Activated T-cell treated with anti-CD3 and anti-CD28 coated beads, Interleukin-2, amount 50 U/mL, for 72 hours (primary cell): ENCODE measurements at regions not wholly inside any gene's neighbourhood (a gene's known extent, or its start where the extent isn't known, plus 50 kb on each side); places are given as distances from the start of the nearest gene placed in this dataset.

Experiments
- ATAC-seq, 2 donors: fragments of 150-1000 bp; cut with Tn5 transposase; replicated peaks in 1 of 2; 2 replicates each; pipeline ENCODE4 v1.10.0; 2021; ENCODE audit warnings: moderate library complexity in 2 of 2, mild to moderate bottlenecking in 1 of 2
- DNase-seq, 2 donors: peaks; one replicate each; pipeline ENCODE4 v3.0.0; 2021 to 2022; ENCODE audit warnings: mixed read lengths in 1 of 2
- H3K27ac Mint-ChIP-seq: one replicate; pipeline ENCODE4 v1.8.0; 2022; ENCODE audit warnings: mild to moderate bottlenecking, moderate library complexity, mixed read lengths
- H3K27me3 Mint-ChIP-seq: one replicate; pipeline ENCODE4 v1.8.0; 2022; ENCODE audit warnings: low read depth, mixed read lengths
- H3K36me3 Mint-ChIP-seq, 2 donors: one replicate each; pipeline ENCODE4 v1.8.0; 2022; ENCODE audit warnings: mixed read lengths in 2 of 2, mild to moderate bottlenecking in 1 of 2; ENCODE audit not compliant: insufficient read depth in 2 of 2
- H3K4me1 Mint-ChIP-seq: one replicate; pipeline ENCODE4 v1.8.0; 2022; ENCODE audit warnings: low read depth, mixed read lengths
- H3K4me3 Mint-ChIP-seq, 2 donors: one replicate each; pipeline ENCODE4 v1.8.0; 2022; ENCODE audit warnings: mild to moderate bottlenecking in 2 of 2, mixed read lengths in 2 of 2, moderate library complexity in 2 of 2
- H3K9me3 Mint-ChIP-seq, 2 donors: one replicate each; pipeline ENCODE4 v1.8.0; 2022; ENCODE audit warnings: mixed read lengths in 2 of 2

GRCh38 chr22:20637750-20638506 is 130.5 kb downstream of the MED15 start:
- Mint-ChIP-seq H3K27ac (no peak overlapping the region), H3K4me3 (no peak overlapping the region), H3K4me1 (peaks cover 6% of the 10 kb centered on the region), H3K36me3 (no peaks in the 10 kb centered on the region), H3K9me3 (peaks cover 2 to 4% of the 10 kb centered on the region in 2 donors), H3K27me3 (peaks cover 31% of the 10 kb centered on the region)
- ATAC-seq (peak; percentile 60 to 78), DNase-seq (peak in 1 of 2 donors; percentile 5)

DNA sequence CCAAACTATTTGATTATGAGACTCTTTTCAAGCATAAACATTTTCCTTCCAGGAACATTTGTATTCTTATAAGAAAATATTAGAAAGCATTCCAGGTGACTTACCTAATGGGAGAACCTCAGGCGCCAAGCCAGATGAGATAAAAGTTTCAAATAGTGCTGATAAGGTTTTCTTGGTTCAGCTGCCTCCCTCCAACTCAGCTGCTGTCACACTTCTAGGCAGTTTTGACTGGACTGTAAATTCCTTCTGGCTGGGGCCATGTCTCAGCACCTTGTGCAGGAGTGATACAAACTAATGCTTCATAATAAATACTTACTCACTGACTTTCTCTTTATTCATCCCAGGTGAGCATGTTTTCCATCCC is 131.1 kb downstream of the MED15 start:
- no peak overlapping the region for H3K4me3 Mint-ChIP-seq
- no peak for DNase-seq
- H3K27me3 Mint-ChIP-seq: peaks cover 31% of the 10 kb centered on the region
- H3K4me1 Mint-ChIP-seq: peaks cover 6% of the 10 kb centered on the region
- H3K27ac Mint-ChIP-seq: no peak overlapping the region
- peaks cover 2 to 4% of the 10 kb centered on the region in 2 donors for H3K9me3 Mint-ChIP-seq
- no peaks in the 10 kb centered on the region for H3K36me3 Mint-ChIP-seq
- no peak for ATAC-seq

- DNase-seq (no peak), ATAC-seq (no peak)
- H3K4me1 Mint-ChIP-seq: peaks cover 6% of the 10 kb centered on the region
- no peaks in the 10 kb centered on the region for H3K36me3 Mint-ChIP-seq
- H3K4me3 Mint-ChIP-seq: no peak overlapping the region
- H3K27ac Mint-ChIP-seq: no peak overlapping the region
- peaks cover 2 to 4% of the 10 kb centered on the region in 2 donors for H3K9me3 Mint-ChIP-seq
- peaks cover 35% of the 10 kb centered on the region for H3K27me3 Mint-ChIP-seq
Measured at GRCh38 chr22:20639343-20639742, 131.9 kb downstream of the MED15 start.

DNA sequence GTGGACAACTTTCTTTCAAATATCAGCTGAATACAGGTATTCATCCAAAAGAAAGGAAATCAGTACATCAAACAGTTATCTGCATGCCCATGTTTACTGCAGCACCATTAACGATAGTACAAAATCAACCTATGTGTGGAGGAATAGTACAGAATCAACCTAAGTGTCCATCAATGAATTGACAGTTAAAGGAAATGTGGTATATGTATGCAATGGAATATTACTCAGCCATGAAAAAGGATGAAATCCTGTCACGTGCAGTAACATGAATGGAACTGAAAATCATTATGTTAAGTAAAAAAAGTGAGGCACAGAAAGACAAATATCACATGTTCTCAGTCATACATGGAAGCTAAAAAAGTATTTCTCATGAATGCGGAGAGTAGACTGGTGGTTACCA is 132.3 kb downstream of the MED15 start:
- peaks cover 2 to 4% of the 10 kb centered on the region in 2 donors for H3K9me3 Mint-ChIP-seq
- H3K4me1 Mint-ChIP-seq: peaks cover 6% of the 10 kb centered on the region
- H3K36me3 Mint-ChIP-seq: no peaks in the 10 kb centered on the region
- DNase-seq (no peak), ATAC-seq (no peak)
- no peak overlapping the region for H3K27ac Mint-ChIP-seq
- peaks cover 35% of the 10 kb centered on the region for H3K27me3 Mint-ChIP-seq
- H3K4me3 Mint-ChIP-seq: no peak overlapping the region

DNA sequence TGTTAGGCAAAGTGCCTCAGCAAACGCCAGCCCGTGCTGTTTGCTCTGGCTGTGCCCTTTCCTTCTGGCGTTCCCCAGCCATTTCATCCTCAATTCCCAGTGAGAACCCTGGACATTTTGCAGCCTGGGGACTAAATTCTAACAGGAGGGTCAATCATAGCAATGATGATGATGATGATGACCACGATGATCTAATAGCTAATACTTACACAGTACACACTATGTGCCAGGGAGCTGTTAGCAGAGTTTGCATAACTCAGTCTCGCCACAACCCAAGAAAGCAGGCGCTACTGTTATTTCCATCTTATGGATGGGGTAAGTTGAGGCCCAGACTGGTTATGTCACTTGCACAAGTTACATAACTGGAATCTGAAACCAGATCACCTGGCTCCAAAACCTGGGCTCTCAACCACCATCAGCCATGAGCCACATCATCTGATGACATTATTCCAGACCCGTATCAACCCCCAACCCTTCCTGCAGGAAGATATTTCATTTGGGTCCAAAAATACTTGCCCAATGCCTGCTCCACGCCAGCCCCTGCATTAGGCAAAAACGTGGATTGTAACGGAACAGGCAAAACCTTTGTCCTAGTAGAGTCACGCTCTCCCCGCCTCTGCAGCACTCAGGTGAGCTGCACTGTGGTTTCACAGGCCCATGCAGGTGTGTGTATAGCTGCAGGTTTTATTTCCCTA is 132.6 kb upstream of the SERPIND1 start:
- no peak for ATAC-seq
- Mint-ChIP-seq H3K36me3 (no peaks in the 10 kb centered on the region), H3K27ac (no peak overlapping the region), H3K4me1 (peaks cover 6% of the 10 kb centered on the region), H3K4me3 (no peak overlapping the region), H3K27me3 (peaks cover 31% of the 10 kb centered on the region), H3K9me3 (peaks cover 2 to 4% of the 10 kb centered on the region in 2 donors)
- no peak for DNase-seq

GRCh38 chr22:20641919-20642579 is 131.9 kb upstream of the SERPIND1 start:
- H3K36me3 Mint-ChIP-seq: no peaks in the 10 kb centered on the region
- H3K4me3 Mint-ChIP-seq: no peak overlapping the region
- peaks cover 2 to 4% of the 10 kb centered on the region in 2 donors for H3K9me3 Mint-ChIP-seq
- peaks cover 29% of the 10 kb centered on the region for H3K27me3 Mint-ChIP-seq
- DNase-seq (no peak), ATAC-seq (no peak)
- peaks cover 6% of the 10 kb centered on the region for H3K4me1 Mint-ChIP-seq
- no peak overlapping the region for H3K27ac Mint-ChIP-seq

DNA sequence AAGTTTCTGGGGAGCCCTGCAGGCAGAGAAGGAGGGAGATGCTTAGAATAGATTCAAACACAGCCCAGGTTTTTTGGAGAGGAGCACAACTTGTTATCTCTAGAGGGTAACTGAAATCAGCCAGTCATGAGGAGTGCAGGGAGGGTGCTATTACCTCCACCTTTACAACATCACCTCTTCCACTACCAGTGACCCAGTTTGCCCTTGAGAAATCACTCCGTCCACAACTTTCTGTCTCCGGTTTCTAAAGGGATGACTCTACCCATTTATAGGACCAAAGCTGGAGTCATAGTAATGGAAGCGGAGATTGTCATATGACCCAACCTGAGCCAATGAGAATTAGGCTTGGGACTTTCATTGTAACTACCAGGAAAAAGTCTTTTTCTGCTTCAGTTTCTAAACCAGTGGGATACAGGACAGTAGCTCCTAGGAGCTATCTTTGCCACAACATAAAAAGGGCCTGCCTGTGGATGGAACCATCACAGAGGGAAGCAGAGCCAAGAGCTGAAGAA is 131.2 kb upstream of the SERPIND1 start:
- H3K4me1 Mint-ChIP-seq: peaks cover 4% of the 10 kb centered on the region
- DNase-seq: no peak
- H3K4me3 Mint-ChIP-seq: no peak overlapping the region
- no peak for ATAC-seq
- peaks cover 2 to 4% of the 10 kb centered on the region in 2 donors for H3K9me3 Mint-ChIP-seq
- H3K27me3 Mint-ChIP-seq: peaks cover 22% of the 10 kb centered on the region
- no peaks in the 10 kb centered on the region for H3K36me3 Mint-ChIP-seq
- H3K27ac Mint-ChIP-seq: no peak overlapping the region

GRCh38 chr22:20644071-20644642 is 129.8 kb upstream of the SERPIND1 start:
- H3K4me3 Mint-ChIP-seq: no peak overlapping the region
- no peaks in the 10 kb centered on the region for H3K4me1 Mint-ChIP-seq
- H3K9me3 Mint-ChIP-seq: peaks cover 2 to 4% of the 10 kb centered on the region in 2 donors
- H3K27ac Mint-ChIP-seq: no peak overlapping the region
- H3K36me3 Mint-ChIP-seq: no peaks in the 10 kb centered on the region
- H3K27me3 Mint-ChIP-seq: peaks cover 11% of the 10 kb centered on the region
- DNase-seq (no peak), ATAC-seq (no peak)

- DNase-seq (no peak), ATAC-seq (no peak)
- Mint-ChIP-seq H3K36me3 (no peaks in the 10 kb centered on the region), H3K9me3 (no peaks in the 10 kb centered on the region), H3K4me1 (no peaks in the 10 kb centered on the region), H3K27ac (no peak overlapping the region), H3K4me3 (no peak overlapping the region), H3K27me3 (peaks cover 4% of the 10 kb centered on the region)
Measured at GRCh38 chr22:20645954-20646353, 128.0 kb upstream of the SERPIND1 start.

DNA sequence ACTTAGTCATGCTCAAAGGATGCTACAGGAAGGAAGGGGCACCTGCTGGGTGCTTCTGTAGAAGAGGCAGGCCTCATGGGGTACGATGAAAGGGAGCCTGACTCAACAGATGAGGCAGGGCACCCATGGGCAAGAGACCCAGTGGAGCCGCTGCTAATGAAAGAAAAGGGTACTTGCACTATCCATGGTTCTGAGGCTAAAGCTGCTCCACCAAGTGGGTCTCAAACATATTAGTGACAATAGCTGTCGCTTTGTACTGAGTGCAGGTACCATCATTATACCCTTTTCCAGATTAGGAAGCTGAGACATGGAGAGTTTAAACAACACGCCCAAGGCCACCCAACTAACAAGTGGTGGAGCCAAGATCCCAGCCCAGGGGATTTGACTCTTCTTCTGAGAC is 127.5 kb upstream of the SERPIND1 start:
- Mint-ChIP-seq H3K4me3 (no peak overlapping the region), H3K4me1 (no peaks in the 10 kb centered on the region), H3K9me3 (no peaks in the 10 kb centered on the region), H3K27me3 (peaks cover 4% of the 10 kb centered on the region), H3K36me3 (no peaks in the 10 kb centered on the region), H3K27ac (no peak overlapping the region)
- DNase-seq (no peak), ATAC-seq (no peak)

DNA sequence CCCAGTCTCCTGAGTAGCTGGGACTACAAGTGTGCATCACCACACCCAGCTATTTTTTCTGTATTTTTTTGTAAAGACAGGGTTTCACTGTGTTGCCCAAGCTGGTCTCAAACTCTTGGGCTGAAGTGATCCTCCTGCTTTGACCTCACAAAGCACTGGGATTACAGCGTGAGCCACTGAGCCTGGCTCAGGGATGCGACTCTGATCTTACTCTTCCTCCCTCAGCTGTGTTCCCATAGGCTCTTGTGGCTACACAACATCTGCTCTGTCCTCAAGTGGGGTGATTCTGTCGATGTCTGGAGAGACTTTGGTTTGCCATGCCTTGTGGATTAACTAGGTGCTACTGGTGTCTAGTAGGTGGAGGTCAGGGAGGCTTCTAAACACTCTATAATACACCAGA is 127.0 kb upstream of the SERPIND1 start:
- no peaks in the 10 kb centered on the region for H3K9me3 Mint-ChIP-seq
- H3K4me3 Mint-ChIP-seq: no peak overlapping the region
- no peak overlapping the region for H3K27ac Mint-ChIP-seq
- peaks cover 4% of the 10 kb centered on the region for H3K27me3 Mint-ChIP-seq
- no peaks in the 10 kb centered on the region for H3K4me1 Mint-ChIP-seq
- ATAC-seq (no peak), DNase-seq (no peak)
- no peaks in the 10 kb centered on the region for H3K36me3 Mint-ChIP-seq

DNA sequence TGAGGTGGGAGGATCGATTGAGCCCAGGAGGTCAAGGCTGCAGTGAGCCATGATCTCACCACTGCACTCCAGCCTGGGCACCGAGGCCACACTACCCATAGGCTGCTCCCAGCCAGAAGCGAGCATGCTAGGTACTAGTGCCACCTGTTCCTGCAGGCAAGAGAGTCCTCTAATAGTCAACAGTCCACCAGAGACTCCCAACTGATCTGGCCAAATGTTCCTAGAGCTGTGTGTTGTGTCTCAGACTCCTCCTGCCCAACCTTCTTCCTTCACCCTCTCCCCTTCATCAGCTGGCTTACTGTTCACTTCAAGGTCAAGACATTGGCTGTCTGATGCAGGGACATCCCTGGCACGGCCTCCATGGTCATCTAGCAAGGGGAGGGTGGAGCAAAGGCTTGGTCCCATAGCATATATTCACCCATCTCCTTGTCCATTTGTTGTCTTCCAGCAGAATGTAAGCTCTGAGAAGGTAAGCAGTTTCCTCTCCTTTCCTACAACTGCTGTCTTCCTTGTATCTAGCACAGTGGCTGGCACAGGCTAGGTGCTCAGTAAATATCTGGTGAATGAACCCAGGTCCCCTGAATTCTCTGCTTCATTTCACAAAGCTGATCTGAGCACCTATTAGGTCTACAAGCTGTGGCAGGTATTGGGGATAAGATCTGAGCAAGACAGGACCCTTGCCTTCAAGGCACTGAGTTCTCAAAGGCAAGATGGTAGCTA is 126.2 kb upstream of the SERPIND1 start:
- no peak for DNase-seq
- Mint-ChIP-seq H3K4me3 (no peak overlapping the region), H3K9me3 (no peaks in the 10 kb centered on the region), H3K4me1 (no peaks in the 10 kb centered on the region), H3K27me3 (peaks cover 4% of the 10 kb centered on the region), H3K27ac (no peak overlapping the region), H3K36me3 (no peaks in the 10 kb centered on the region)
- ATAC-seq: no peak
